PFSK-1 (cell line): ENCODE measurements at regions not wholly inside any gene's neighbourhood (a gene's known extent, or its start where the extent isn't known, plus 50 kb on each side); places are given as distances from the start of the nearest gene placed in this dataset.

ENCODE experiments used
- FOXP2 ChIP-seq: optimal IDR thresholded peaks from 2 replicates; pipeline ENCODE3; 2011; ENCODE audit warnings: borderline replicate concordance, control low read depth, inconsistent platforms; ENCODE audit not compliant: insufficient read depth; ENCODE audit errors: extremely low read length, extremely low read depth
- POLR2AphosphoS5 ChIP-seq: IDR thresholded peaks from 2 replicates; pipeline ENCODE4 v1.6.1; 2012; ENCODE audit warnings: low read depth, mild to moderate bottlenecking, control low read depth, low read length, moderate library complexity
- SIN3A ChIP-seq: IDR thresholded peaks from 2 replicates; pipeline ENCODE4 v1.6.1; 2012; ENCODE audit warnings: mild to moderate bottlenecking, low read length, moderate library complexity, borderline replicate concordance; ENCODE audit not compliant: insufficient read depth
- TAF1 ChIP-seq: IDR thresholded peaks from 2 replicates; pipeline ENCODE4 v1.6.1; 2012; ENCODE audit warnings: low read length, control low read depth, borderline replicate concordance; ENCODE audit not compliant: insufficient read depth
- TF ChIP-seq, protein P1 (sequence below), 2 experiments: IDR thresholded peaks; 2 replicates each; pipeline versions ENCODE4 v1.6.1 to v1.8.0; 2011 to 2012; ENCODE audit warnings: low read depth in 2 of 2, low read length in 2 of 2, control low read depth in 1 of 2, inconsistent platforms in 1 of 2, mild to moderate bottlenecking in 1 of 2, moderate library complexity in 1 of 2; ENCODE audit not compliant: insufficient read depth in 1 of 2

DNA sequence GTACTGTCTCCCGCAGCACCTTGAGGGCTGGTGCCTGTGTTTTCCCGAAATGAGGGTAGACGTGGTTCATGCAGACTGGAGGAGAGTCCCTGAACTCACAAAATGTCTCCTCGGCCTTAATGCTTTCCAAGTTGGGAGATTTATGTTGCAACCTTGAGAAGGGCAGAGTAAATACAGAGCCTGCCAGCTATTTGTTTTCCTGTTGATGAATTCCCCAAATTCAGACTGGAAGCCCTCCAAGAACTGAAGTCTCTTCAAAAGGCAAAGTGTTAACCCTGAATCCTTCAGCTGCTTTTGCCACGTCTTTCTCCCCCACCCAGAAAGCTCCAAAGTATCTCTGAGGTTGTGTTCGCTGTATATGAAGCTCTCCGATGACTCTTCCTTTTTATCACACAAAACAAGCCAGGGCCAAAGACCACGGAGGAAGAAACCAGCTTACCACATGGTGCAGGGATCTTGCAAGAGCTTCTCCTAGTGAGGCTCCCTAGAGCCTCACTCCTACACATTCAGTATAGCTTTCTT, 254.7 kb upstream of the NFE2L3 start:
- TF ChIP-seq SIN3A: no peak
- TF ChIP-seq POLR2AphosphoS5: no peak
- TF ChIP-seq, protein P1, sequence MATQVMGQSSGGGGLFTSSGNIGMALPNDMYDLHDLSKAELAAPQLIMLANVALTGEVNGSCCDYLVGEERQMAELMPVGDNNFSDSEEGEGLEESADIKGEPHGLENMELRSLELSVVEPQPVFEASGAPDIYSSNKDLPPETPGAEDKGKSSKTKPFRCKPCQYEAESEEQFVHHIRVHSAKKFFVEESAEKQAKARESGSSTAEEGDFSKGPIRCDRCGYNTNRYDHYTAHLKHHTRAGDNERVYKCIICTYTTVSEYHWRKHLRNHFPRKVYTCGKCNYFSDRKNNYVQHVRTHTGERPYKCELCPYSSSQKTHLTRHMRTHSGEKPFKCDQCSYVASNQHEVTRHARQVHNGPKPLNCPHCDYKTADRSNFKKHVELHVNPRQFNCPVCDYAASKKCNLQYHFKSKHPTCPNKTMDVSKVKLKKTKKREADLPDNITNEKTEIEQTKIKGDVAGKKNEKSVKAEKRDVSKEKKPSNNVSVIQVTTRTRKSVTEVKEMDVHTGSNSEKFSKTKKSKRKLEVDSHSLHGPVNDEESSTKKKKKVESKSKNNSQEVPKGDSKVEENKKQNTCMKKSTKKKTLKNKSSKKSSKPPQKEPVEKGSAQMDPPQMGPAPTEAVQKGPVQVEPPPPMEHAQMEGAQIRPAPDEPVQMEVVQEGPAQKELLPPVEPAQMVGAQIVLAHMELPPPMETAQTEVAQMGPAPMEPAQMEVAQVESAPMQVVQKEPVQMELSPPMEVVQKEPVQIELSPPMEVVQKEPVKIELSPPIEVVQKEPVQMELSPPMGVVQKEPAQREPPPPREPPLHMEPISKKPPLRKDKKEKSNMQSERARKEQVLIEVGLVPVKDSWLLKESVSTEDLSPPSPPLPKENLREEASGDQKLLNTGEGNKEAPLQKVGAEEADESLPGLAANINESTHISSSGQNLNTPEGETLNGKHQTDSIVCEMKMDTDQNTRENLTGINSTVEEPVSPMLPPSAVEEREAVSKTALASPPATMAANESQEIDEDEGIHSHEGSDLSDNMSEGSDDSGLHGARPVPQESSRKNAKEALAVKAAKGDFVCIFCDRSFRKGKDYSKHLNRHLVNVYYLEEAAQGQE (IDR thresholded peaks at IDR 0.05; ENCODE audit: insufficient read depth in 1 of 2, low read depth in 2 of 2, low read length in 2 of 2): no peak
- TF ChIP-seq TAF1: no peak
- TF ChIP-seq FOXP2: no peak
